GM21786 (cell line): ENCODE measurements at regions not wholly inside any gene's neighbourhood (a gene's known extent, or its start where the extent isn't known, plus 50 kb on each side); places are given as distances from the start of the nearest gene placed in this dataset.

Experiments used
- ATAC-seq: cut with Tn5 transposase; IDR thresholded peaks from one replicate; pipeline ENCODE4 v1.9.1; 2021; ENCODE audit not compliant: unreplicated experiment

DNA sequence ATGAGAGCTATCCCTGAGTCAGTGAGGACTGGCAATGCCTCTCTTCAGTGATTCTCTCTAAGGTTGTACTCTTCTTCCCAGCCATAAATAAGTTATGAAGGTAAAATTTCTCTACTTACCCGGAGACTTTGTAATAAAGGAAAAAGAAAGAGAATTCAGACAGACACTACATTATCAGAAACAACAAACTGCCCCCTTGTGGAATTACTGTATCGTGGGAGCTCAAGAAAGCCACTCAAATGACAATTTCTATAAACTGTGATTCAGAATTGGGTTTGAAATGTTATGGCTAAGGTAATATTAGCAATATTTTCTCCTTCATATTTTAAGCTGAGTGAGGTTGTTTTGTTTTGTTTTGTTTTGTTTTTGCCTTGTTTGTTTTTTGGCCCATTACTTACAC, 155.8 kb upstream of the TANK start:
- ATAC-seq: no peak

DNA sequence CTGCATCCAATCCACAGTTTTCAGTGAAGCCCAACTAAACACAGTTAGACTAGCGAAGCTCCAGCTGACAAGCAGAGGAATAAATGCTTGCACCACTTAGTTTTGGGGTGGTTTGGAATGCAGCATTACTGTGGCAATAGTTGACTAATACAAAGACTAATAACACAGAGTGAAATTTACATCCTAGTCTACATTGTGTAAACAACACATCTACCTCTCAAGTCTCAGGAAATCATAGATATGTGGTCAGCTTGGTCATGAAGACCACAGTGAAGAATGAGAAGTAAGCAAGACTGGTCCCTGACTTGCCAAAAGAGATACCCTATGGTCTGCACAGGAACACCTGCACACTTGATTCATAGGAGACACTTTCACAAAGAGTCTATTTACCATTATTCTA, 155.1 kb upstream of the TANK start:
- no peak for ATAC-seq

DNA sequence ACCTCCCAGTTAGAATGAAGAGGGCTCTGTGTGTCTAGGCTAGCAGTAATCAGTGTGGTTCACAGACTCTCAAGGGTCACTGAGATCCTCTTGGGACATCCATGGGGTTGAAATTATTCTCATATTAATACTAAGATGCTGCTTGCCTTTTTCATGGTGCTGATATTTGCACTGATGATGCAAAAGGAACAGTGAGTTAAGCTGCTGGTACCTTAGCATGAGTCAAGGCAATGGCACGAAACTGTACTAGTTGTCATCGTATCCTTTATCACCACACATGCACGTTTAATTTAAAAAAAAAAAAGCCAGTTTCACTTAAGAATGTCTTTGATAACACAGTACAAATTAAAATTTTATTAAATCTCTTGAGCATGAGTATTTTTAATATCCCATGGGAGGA, 151.9 kb upstream of the TANK start:
- ATAC-seq: no peak

DNA sequence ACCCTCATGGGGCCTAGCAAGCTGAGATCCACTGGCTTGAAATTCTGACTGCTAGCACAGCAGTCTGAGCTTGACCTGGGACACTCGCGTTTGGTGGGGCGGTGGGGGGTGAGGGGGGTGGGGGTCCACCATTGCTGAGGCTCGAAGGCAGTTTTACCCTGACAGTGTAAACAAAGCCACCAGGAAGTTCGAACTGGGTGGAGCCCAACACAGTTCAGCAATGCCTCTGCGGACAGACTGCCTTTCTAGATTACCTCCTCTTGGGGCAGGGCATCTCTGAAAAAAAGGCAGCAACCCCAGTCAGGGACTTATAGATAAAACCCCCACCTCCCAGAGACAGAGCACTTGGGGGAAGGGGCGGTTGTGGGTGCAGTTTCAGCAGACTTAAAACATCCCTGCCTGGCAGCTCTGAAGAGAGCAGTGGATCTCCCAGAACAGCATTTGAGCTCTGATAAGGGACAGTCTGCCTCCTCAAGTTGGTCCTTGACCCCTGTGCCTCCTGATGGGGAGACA, 149.7 kb upstream of the TANK start:
- ATAC-seq: no peak

DNA sequence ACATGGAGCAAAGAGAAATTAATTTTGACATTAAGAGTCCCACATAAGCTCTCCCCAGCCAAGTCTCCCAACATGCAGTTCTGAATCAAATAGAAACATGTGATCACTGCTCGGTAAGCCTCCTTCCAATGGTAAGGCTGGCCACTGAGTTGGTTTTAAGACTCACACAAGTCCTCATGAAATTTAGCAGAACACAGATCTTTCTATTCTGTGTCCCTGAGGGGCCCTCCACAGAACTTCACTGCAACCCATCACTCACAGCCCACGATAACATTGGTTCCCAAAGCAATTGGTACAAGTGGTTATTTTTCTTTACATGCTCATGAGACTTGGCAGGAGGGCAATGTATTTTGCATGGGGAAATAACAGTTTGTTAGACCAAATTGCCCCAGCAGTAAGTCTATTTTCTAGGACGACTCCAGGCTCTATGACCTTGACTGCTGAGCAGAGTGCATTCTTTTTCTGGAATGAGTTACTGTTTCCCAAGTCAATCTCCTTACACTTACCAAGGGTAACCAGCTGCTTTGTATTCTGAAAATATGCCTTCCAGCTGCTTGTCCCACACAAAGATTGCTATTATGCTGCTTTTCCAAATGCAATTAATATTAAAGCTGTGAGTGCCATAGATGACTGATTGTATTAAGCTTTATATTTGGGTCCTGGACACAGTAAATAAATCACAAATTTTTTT, 142.3 kb upstream of the TANK start:
- ATAC-seq: no peak

DNA sequence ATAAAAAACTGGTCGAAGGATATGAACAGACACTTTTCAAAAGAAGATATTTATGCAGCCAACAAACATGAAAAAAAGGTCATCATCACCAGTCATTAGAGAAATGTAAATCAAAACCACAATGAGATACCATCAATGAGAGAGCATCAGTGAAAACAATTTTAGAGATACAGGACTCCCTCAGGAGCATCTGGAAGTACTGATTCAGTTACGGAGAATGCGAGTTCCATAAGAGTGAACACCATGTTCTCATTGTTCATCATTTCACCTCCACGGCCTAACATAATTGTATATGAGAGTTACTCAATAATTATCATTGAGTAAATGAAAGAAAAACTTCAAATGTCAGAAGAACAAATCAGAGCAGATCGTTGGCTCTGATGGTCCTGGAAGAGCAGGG, 140.9 kb upstream of the TANK start:
- no peak for ATAC-seq

DNA sequence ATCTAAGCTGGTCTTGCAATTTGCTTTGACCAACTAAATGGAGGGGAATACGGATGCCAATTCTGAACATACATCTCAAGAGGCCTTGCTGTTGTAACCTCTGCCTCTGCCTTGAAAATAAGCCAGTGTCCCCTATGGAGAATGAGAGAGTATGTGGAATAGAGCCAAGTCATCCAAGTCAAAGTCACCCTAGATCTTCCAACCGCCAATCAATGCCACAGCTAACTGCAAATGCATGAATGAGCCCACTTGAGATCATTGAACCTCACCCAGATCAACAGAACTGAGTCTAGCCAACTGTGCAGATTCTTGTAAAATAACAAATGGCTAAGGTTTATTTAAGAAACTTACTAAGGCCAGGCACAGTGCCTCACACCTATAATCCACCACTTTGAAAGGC, 139.8 kb upstream of the TANK start:
- ATAC-seq: no peak

DNA sequence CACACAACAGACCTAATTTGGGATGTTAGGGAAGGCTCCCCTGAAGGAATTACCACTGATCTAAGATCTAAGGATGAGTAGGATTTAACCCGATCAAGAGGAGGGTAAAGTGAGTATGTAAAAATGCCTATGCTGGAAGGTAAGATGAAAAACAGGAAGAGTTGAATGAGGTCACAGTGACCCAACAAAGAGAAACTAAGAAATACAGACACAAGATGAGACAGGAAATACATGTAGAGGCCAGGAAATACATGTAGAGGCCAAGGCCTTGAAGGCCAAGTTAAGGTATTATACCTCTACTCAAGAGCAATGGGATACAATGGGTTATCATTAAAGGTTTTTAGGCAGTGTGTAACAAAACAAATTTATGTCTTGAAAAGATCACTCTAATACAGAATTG, 131.6 kb upstream of the TANK start:
- ATAC-seq: no peak

DNA sequence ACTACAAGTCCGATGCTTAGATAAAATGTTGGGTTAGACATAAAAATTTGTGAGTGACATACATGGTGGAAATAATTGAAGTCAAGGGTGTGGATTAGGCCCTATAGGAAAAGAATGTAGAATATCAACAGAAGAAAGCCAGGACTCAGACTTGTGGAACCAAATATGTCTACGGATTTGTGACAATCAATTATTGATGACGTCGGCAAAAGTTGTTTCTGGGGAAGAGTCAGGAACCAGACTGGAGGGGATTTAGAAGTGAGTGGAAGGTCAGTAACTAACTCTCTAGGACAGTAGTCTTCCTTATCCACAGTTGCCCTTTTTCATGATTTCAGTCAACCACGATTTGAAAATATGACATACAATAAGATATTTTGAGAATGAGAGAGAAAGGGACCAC, 130.9 kb upstream of the TANK start:
- no peak for ATAC-seq

DNA sequence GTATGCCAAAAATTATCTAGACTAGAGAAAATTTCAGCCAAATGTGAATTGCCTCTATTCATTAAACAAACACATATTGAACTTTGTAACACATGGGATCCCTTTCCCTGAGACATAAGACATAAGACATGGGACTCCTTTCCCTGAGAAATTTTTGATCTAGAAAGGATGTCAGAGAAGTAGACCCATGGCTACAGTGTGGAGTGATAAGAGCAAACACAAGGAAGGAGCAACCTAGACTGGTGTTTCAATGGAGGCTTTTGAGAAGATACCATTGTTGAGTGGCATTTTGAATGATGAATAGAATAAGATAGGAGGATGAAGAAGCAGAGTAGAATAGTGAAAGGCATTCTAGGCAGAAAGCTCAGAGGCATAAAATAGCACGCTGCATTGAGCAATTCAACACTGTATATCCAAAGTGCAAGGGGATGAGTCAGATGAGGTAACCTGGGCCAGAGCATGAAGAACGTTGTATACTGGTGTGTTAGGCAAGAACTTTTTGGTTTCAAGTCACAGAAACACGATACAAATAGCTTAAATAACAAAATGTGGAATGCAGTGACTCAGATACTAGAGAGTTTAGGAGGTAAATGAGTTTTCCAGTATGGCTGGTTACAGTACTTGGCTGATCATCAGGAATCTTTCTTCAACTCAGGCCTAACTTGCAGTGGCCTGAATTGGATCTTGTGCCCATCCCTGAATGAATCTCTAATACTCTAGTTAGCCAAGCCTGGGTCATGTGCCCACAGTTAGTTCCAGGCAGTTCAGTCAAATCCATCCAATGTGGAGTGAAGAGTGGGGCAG, 129.8 kb upstream of the TANK start:
- no peak for ATAC-seq

DNA sequence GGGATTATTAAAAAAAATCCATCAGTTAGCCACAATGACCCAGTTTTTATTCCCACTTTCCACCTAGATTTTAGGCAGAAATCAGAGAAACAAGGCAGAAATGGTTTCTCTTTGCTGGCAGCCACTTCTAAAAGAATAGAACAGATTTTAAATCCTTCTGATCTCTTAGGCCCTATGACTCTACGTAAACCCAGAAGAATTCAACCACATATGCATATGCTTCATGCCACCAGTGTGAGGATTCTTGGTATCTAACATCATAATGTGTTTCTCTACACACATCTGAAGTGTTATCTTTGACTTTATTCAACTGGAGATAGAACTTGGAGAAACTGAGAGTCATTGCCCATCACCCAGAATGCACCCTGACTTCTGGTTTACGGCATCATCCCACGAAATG, 128.7 kb upstream of the TANK start:
- no peak for ATAC-seq

DNA sequence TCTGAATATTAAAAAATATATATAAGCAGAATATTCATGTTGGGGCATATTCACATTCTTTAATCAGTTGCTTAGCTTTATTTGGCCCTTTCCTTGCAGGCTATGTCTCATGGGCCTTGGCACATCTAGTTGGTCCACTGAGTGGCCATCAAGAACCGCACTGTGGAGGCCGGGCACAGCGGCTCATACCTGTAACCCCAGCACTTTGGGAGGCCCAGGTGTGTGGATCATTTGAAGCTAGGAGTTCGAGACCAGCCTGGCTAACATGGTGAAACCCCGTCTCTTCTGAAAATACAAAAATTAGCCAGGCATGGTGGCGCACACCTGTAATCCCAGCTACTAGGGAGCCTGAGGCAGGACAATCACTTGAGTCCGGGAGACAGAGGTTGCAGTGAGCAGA, 127.6 kb upstream of the TANK start:
- ATAC-seq: no peak

DNA sequence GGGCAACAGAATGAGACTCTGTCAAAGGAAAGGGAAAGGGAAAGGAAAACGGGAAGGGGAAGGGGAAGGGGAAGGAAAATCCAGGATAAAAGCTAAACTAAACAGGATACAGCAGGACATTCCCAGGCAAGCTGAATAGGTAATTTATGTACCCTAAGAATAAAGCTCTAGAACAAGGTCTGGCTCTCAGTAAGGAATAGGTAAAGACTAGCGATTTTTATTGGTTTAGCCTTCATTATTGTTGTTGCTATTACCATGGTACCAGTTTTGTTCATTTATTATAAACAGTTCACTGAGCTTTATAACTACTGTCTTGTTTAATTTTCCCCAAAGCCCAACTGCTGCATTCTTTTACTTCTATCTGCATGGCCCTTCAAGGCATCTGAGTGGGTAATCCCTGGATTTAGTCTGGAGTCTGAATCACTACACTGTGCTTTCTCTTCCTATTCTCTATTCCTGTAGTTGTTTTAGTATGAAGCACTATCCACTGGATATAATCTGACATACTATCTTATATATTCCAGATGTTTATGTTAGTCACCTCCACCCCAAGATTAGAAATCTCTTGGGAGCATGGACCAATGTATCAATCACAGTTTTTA, 127.1 kb upstream of the TANK start:
- ATAC-seq: no peak

DNA sequence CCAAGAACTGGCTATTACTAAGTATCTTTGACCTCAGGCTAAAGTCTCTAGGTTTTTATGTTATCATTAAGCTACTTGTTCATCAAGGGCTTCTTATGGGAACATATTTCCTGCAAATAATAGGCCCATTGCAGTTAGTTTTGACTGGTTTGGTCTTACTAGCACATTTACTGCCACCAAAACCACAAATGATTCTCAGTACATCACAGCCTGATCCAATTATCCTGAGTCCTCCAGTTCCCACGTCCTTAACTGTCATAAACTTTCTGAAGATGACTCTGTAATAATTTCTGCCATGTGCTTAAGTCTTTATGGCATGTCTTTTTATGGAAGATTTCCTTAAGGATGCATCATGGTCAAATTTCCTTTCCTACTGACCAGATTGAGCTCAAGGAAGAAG, 123.3 kb upstream of the TANK start:
- no peak for ATAC-seq

DNA sequence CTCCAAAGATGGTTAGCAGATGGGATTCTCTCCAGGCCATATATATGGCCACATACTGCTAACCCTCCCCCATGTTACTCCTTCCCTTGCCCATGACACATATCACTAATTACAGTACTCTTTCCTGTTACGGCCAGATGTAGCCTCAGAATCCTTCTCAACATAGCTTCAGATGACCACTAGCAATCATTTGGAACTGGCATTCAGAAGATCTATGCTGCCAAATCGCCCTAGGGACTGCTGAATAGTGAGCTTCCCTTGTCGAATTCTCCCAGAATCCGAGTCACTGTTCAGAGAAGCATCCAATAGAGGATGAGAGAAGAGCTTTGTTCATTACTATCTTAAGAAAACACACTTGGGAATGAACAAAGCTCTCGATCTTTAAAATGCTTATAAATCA, 121.2 kb upstream of the TANK start:
- ATAC-seq: no peak

DNA sequence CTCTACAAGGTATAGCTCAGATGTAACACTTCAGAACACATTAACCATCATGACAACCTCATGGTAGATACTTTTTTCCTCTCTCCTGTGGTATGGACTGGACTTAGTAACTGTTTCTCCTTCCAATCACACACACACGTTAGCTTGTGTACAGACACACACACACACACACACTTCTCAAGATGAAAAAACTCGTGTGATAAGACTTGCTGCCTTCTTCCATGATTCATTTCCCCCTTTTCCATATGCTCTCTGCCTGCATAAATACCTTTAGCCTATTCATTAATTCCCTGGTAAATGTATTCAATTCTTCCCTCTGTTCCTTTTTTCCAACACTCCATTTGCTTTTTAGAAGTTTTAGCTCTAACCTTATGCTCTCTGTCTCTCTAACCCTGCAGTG, 118.9 kb upstream of the TANK start:
- no peak for ATAC-seq

DNA sequence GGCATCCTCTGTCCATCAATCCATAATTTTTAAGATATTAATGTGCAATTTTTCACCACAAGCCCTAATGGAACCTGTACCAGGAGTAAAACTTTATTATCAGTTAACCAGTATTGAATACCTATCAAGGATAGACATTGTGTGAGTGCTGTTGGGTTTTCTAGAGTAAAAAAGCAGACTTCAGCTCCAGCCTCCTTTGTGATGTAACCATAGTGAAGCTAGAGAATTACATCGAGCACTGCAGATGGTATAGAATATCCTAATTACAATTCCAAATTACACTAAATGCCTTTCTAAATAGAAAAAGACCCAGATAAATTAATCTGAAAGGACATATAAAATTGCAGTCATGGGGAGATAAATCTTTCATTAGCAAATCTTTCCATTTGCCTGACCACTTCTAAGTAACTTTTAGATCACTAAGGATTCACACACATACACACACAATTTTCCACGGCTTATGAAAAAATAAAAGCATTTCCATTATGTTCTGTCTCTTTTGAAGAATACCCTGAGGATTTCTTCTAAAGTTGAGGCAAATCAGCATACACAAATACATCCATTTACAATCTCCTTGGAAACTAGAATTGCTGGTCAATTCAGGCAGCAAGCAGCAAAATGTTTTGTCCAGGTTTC, 117.1 kb upstream of the TANK start:
- no peak for ATAC-seq

DNA sequence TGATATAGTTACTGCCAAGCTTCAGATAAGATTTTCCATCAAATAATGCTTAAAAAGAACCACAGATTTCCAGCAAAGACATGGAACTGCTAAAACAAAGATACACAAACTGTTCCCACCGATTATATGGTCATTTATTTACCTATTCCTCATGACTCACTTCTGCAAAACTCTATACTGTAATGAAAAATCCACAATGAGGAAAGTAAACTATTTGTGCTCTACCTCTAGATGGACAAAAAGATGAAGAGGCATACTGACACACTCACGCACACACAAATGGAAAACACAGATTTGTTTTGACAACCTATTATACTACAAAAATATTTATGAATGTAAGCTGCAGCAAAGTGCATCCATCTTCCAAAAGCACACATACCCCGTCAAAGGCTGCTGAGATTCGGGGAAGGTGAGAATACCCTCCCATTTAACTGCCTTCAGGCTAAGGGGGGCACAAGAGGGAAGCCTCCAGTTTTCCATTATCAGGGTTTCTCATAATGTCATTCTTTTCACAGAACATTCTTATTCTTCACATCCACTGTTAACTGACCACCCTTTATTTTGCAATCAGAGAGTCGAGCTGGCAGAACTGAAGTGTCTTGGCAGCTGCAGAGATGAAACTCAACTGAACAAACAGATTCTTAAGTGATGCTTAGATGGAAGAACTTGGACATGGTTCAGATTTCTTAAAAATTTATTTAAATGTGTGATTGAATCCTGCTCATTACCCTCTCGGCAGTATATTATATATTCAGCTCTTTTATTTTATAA, 115.9 kb upstream of the TANK start:
- ATAC-seq: no peak

DNA sequence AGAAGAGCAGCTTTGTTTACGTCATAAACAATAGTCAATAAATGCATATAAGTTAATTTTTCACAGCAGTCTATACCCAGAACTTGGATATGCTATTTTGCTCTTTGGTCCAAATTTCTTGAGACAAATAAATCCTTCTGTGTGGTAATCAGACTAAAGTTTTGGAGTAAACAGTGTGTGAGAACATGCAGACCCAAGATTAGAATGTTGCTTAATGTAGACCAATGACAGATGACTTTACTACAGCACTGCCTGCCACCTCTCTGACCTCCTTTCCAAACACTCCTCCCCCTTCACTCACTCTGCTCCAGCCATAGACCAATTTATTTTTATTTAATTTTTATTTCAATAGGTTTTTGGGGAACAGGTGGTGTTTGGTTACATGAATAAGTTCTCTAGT, 115.3 kb upstream of the TANK start:
- ATAC-seq: no peak

DNA sequence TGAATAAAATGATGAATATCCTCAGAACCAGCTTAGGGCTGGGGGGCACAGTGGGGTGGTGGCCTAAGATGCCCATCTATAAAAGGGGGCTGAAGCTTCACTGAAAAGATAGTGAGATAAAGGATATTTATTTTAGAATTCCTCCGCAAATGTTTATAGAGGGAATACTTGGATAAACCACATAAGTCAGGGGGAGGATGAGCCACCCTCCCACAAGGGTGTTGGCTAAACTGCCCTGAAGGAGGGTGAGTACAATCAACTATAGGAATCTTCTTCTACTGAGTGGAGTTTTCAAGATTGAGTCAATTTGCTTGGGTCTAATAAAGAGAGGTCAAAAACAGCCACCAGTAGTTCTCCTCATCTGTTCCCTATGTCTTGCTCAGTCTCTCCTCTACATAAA, 114.5 kb upstream of the TANK start:
- no peak for ATAC-seq

DNA sequence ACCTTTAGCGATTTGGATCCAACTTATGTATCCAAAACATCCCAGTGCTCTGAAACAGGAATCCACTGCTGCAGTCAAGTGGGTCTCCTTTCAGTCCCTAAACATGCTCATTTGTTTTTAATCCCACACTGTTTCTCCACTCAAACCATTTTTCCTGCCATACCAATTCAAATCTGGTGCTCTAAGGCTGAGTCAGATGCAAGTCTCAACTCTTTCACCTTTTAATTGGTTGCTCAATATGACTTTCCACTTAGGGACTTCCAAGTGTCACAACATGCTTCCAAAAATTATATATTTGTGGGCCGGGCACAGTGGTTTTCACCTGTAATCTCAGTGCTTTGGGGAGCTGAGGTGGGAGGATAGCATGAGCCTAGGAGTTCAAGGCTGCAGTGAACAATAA, 113.4 kb upstream of the TANK start:
- no peak for ATAC-seq
